ENCODE measurements at regions not wholly inside any gene's neighbourhood (a gene's known extent, or its start where the extent isn't known, plus 50 kb on each side); places are given as distances from the start of the nearest gene placed in this dataset.

- no peak for DNase-seq
Observed at GRCh38 chr6:81856872-81857271, 104.4 kb upstream of the TENT5A start.

- DNase-seq, result no peak
Observed at GRCh38 chr6:81854474-81854873, 102.0 kb upstream of the TENT5A start.

DNA sequence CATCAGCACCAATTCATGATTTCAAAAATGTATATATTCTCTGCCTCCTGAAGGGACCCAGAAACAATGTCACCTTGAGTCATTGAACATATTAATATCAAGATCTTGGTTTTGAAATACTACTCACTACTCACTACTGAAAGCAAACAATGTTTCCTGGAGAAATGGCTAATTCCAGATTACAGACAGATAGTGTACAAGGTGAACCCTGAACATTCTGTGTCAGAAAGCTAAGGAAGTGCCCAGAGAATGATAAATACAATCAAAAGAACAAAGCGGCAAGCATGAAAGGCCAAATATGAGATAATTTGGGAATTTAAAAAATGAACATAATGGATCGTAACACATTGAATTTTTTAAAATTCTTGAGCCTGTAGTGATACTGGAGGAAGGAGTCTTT is 101.5 kb upstream of the TENT5A start:
- DNase-seq, result no peak

GRCh38 chr6:81849248-81849647 is 96.8 kb upstream of the TENT5A start:
- no peak for DNase-seq

DNA sequence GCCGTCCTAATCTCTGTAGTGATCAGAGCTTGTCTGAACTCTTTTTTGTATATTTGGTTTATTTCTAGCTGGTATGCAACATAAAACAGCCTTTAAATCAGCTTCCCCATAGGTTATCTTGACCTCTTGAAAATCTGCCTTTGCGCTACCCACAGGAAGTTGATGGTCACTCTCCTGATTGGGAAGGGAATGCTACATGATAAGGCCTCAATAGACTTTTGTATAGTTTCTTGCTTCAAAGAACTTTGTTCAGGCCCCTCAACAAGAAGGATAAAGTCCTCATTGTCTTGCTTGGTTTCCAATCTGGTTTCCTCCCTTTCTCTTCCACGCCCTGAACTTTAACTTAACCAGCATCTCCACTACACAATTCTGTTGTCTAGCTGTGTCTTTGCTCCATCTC is 95.4 kb upstream of the TENT5A start:
- no peak for DNase-seq

DNA sequence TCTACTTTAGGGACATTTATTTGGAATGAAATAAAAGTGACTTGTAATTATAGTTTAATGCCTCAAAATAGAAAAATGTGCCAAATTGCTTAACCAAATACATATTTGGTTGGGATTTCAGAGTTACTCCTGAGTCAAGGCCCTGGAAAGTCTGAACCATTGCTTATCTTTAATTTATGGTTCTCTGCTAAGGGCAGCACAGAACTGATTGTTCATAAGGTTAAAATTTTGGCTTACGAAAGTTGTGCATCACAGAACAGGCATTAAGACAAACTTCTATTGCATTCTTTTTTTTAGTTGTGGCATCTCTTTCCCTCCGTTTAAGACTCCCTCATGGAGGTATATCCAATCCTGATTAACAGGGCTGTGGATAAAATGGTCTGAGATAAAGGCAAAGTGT is 92.2 kb upstream of the TENT5A start:
- DNase-seq, result no peak

DNA sequence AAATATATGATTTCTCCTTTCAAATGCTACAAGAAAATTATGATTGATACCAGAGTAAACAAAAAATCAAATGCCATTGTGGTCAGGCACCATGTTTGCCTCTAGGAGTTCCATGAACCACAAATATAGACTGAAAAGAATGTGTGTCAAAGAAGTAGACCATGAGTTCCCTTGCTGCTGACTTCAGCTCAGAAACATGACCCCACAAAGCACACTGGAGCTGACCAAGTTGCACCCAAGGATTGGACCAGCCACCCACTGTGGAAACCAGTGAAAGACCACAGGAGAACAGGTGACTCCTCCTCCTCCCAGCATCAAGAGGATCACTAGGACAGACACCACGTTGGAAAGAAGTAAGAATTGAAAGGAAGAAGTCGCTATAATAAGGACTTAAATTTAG is 90.8 kb upstream of the TENT5A start:
- no peak for DNase-seq

GRCh38 chr6:81842254-81842653 is 89.8 kb upstream of the TENT5A start:
- DNase-seq, result no peak

GRCh38 chr6:81838724-81839426 is 86.4 kb upstream of the TENT5A start:
- DNase-seq, result no peak

GRCh38 chr6:81838031-81838430 is 85.5 kb upstream of the TENT5A start:
- DNase-seq, result no peak

DNA sequence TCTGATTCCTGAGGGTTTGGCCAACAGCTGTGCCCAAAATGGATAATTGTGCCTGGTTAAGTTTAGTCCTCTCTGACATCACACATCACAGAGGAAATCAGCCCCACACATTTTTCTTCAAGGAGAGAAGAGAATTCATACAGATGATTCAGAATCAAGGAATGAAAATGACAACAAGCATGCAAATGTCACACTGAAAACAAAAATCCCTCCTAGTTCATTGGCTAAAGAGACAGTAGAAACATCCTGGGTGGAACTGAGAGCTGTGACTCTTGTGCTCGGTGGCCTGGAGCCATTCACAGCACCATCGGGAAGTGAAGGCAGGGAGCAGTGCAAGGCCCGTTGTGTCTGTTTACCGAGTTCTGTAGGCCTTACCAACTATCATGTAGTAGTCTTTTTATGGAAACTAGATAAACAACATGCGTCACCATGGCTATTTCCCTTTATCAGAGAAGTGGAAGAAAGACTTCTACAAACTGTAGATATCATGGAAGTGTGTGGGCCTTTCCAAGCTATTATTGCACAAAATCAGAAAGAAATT is 81.7 kb upstream of the TENT5A start:
- no peak for DNase-seq

- no peak for DNase-seq
Observed at GRCh38 chr6:81832304-81832703, 79.8 kb upstream of the TENT5A start.

- DNase-seq, result no peak
Observed at GRCh38 chr6:81831274-81831673, 78.8 kb upstream of the TENT5A start.

DNA sequence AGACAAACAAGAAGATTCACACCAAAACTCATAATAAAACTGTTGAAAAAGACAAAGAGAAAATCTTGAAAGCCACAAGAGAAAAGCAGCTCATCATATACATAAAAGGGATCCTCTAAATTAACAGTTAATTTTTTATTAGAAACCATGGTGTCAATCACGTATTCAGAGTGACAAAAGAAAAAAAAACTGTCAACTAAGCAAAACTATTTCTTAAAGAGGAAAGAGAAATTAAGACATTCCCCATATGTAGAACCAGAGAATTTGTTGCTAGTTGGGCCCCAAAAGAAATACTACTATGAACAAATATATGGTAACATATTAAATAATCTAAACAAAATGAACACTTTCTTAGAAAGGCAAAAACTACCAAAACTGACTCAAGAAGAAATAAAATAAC is 74.3 kb upstream of the TENT5A start:
- no peak for DNase-seq

GRCh38 chr6:81822568-81822967 is 70.1 kb upstream of the TENT5A start:
- no peak for DNase-seq

GRCh38 chr6:81821449-81821848 is 69.0 kb upstream of the TENT5A start:
- DNase-seq, result no peak

DNA sequence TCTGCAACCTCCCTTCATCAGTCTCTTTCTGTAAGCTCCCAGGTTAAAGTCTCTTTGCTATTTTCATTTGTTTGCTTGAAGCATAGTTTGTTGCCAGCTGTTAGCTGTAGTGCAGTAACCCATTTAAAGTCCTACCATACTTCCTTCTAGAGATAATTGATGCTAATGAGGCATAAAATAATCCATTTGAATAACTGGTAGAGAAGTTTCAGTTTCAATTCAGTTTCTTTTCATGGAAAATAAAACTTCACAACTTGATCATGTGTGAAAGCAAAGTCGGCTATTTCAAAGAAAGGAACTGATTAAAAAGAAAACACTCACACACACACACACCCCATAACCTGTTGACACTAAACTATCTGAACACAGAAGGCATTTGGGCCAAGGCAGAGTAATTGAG is 68.5 kb upstream of the TENT5A start:
- DNase-seq, result no peak

- DNase-seq, result no peak
Observed at GRCh38 chr6:81820422-81820821, 67.9 kb upstream of the TENT5A start.

- no peak for DNase-seq
Observed at GRCh38 chr6:81819767-81820166, 67.3 kb upstream of the TENT5A start.

DNA sequence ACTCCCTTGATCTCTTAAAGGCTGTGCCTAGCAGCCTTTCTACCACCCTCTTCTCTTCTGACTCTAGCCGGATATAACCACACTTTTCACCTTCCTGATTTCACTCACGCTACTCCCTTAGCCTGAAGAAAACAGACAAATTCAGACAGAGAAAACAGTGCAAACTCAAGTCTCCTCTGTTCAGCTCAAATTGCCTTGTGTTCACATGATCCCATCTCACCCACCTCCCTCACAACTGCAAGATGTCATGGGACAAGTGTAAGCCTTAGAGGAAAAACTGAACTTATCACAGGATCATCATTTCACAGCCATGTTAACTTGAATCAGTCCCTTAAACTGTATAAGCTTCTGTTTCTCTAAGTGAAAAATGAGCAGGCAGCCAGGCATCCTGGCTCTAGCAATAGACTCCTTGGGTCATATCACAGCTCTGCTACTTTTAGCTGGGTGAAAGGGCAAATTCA is 66.5 kb upstream of the TENT5A start:
- no peak for DNase-seq

DNA sequence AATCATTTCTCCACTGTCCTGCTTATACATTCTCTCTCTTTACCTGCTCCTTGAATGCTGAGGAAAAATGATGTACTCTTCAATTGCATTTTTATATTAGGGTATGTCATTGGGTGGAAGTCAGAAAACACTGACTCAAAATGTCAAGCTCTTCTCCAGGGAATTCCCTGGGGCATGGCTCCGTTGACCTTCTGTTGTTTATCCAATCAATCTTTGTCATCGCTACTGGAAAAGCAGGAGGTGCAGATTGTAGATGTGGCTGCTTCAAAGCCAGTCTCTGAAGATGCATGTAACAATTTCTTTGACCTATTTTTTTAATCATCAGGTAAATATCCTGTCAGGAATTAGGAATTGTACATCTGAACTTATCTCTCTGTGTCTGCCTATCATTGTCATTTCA is 63.9 kb upstream of the TENT5A start:
- DNase-seq, result no peak

- DNase-seq, result no peak
Observed at GRCh38 chr6:81814370-81815076, 62.0 kb upstream of the TENT5A start.

DNA sequence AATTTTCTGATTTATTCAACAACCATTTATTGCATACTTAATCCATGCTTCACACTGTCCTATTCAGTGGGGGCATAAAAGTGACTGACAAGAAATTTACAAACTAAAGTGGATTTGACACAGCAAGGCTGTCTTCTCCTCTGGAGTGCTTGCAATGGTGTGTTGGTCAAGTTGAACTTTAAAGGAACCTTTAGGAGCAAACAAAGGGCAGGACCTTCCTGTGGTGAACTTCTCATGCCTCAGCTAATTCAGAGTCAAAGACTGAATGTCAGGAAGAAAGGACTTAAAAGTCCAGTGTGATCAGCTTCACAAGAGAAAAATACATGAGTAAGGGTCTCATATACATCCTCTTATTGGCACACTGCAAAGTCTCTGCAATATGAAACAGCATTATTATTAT is 60.8 kb upstream of the TENT5A start:
- DNase-seq, result no peak

DNA sequence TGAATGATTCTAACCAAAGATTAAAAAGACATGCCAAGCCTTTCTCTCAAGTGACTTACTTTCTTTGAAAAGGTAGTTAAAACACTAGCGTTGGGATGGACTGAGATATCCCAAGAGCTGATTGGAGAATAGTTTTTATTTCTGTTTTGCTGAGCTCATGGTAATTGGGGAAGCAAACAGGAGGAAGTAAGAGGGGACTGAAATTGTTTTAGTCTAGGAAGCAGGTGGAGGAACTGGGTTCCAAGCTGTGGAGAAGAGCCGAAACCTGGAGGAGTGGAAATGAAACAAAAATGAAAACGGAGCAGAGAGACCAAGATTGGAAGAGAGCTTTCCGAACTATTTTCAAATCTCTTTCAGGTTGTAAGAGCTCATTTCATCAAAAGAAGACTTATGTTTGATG is 59.9 kb upstream of the TENT5A start:
- no peak for DNase-seq

All from CD4-positive, alpha-beta T cell treated with Interleukin-4 for 1 hour (primary cell).